ENCODE measurements at regions not wholly inside any gene's neighbourhood (a gene's known extent, or its start where the extent isn't known, plus 50 kb on each side); places are given as distances from the start of the nearest gene placed in this dataset.

GRCh38 chr19:23999821-24000610 is 85.3 kb downstream of the ZNF726 start:
- no peak overlapping the region for H3K27ac ChIP-seq (ENCODE audit: low read depth, low read length)
- no peak overlapping the region for H3K4me3 ChIP-seq (ENCODE audit: low read length)
- H3K79me2 ChIP-seq (ENCODE audit: control insufficient read depth, low read length): no peaks in the 10 kb centered on the region
- TF ChIP-seq EZH2phosphoT487 (IDR thresholded peaks at IDR 0.05; ENCODE audit: borderline replicate concordance, low read length): no peak
- TF ChIP-seq CTCF (IDR thresholded peaks at IDR 0.05; ENCODE audit: low read depth, low read length, poor library complexity, severe bottlenecking): no peak
- H3K4me2 ChIP-seq (ENCODE audit: low read length): no peak overlapping the region
- H3K4me1 ChIP-seq (ENCODE audit: control insufficient read depth, low read length): no peaks in the 10 kb centered on the region
- no peaks in the 10 kb centered on the region for H3K36me3 ChIP-seq (ENCODE audit: control insufficient read depth, low read length)
- H3K9me3 ChIP-seq (ENCODE audit: control insufficient read depth, insufficient read depth, low read length): peaks cover 57% of the 10 kb centered on the region; the same call in 1 of the 2 replicates
- no peaks in the 10 kb centered on the region for H4K20me1 ChIP-seq (ENCODE audit: control insufficient read depth, insufficient read depth, low read depth, low read length)
- H3K27me3 ChIP-seq (ENCODE audit: control insufficient read depth, low read length): no peaks in the 10 kb centered on the region
- H3F3A ChIP-seq (ENCODE audit: control insufficient read depth, insufficient read depth): no peaks in the 10 kb centered on the region
- no peaks in the 10 kb centered on the region for H3K9me2 ChIP-seq (replicated peaks; ENCODE audit: control insufficient read depth, low read length)

DNA sequence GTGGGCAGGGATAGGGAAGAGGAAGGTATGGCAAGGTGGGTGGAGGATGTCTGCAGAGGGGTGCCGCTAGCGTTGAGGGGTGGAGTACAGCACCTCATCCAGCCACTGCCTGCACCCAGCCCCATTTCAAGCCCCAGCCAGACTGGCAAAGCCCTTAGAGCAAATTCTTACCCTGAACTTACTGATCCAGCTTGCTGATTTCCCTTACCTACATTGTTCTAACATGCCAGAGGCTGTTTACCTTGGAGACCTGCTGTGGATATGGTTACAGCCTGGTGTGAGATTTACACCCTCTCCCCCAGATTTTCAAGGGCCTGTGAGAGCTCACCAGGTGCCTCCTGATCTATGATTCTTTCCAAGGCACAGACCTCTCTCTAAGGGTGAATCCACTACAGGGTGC is 86.0 kb downstream of the ZNF726 start:
- no peaks in the 10 kb centered on the region for H4K20me1 ChIP-seq (ENCODE audit: control insufficient read depth, insufficient read depth, low read depth, low read length)
- peaks cover 57% of the 10 kb centered on the region; the same call in 1 of the 2 replicates for H3K9me3 ChIP-seq (ENCODE audit: control insufficient read depth, insufficient read depth, low read length)
- no peaks in the 10 kb centered on the region for H3K79me2 ChIP-seq (ENCODE audit: control insufficient read depth, low read length)
- H3K4me1 ChIP-seq (ENCODE audit: control insufficient read depth, low read length): no peaks in the 10 kb centered on the region
- H3K36me3 ChIP-seq (ENCODE audit: control insufficient read depth, low read length): no peaks in the 10 kb centered on the region
- H3F3A ChIP-seq (ENCODE audit: control insufficient read depth, insufficient read depth): no peaks in the 10 kb centered on the region
- no peaks in the 10 kb centered on the region for H3K9me2 ChIP-seq (replicated peaks; ENCODE audit: control insufficient read depth, low read length)
- H3K4me2 ChIP-seq (ENCODE audit: low read length): no peak overlapping the region
- no peak overlapping the region for H3K4me3 ChIP-seq (ENCODE audit: low read length)
- TF ChIP-seq EZH2phosphoT487 (IDR thresholded peaks at IDR 0.05; ENCODE audit: borderline replicate concordance, low read length) (no peak), CTCF (IDR thresholded peaks at IDR 0.05; ENCODE audit: low read depth, low read length, poor library complexity, severe bottlenecking) (no peak)
- no peaks in the 10 kb centered on the region for H3K27me3 ChIP-seq (ENCODE audit: control insufficient read depth, low read length)
- no peak overlapping the region for H3K27ac ChIP-seq (ENCODE audit: low read depth, low read length)

- Histone ChIP-seq H3K4me1 (ENCODE audit: control insufficient read depth, low read length) (no peaks in the 10 kb centered on the region), H4K20me1 (ENCODE audit: control insufficient read depth, insufficient read depth, low read depth, low read length) (no peaks in the 10 kb centered on the region), H3K4me3 (ENCODE audit: low read length) (no peak overlapping the region), H3K9me3 (ENCODE audit: control insufficient read depth, insufficient read depth, low read length) (peaks cover 47% of the 10 kb centered on the region; the same call in 1 of the 2 replicates), H3F3A (ENCODE audit: control insufficient read depth, insufficient read depth) (no peaks in the 10 kb centered on the region), H3K4me2 (ENCODE audit: low read length) (no peak overlapping the region), H3K9me2 (replicated peaks; ENCODE audit: control insufficient read depth, low read length) (no peaks in the 10 kb centered on the region), H3K79me2 (ENCODE audit: control insufficient read depth, low read length) (no peaks in the 10 kb centered on the region), H3K36me3 (ENCODE audit: control insufficient read depth, low read length) (no peaks in the 10 kb centered on the region), H3K27me3 (ENCODE audit: control insufficient read depth, low read length) (no peaks in the 10 kb centered on the region), H3K27ac (ENCODE audit: low read depth, low read length) (no peak overlapping the region)
- no peak for TF ChIP-seq CTCF (IDR thresholded peaks at IDR 0.05; ENCODE audit: low read depth, low read length, poor library complexity, severe bottlenecking)
- no peak for TF ChIP-seq EZH2phosphoT487 (IDR thresholded peaks at IDR 0.05; ENCODE audit: borderline replicate concordance, low read length)
Measured at GRCh38 chr19:24002256-24002945, 84.6 kb upstream of the ZNF254 start.
